Erythroblast (primary cell): ENCODE measurements at regions not wholly inside any gene's neighbourhood (a gene's known extent, or its start where the extent isn't known, plus 50 kb on each side); places are given as distances from the start of the nearest gene placed in this dataset.
"Not testable (repeated sequence)": the region's sequence is repeated elsewhere in the genome, so short reads cannot be mapped to it uniquely, and the experiment has no call there.

Source experiments
- DNase-seq, 2 experiments: peaks; one replicate each; lab custom pipeline; 2025; lab: John Stamatoyannopoulos, UW
- GATA1 ChIP-seq: IDR thresholded peaks from 2 replicates; pipeline ENCODE4 v1.6.1; 2011; ENCODE audit warnings: low read depth, mild to moderate bottlenecking, control low read depth, low read length, moderate library complexity
- POLR2A ChIP-seq: IDR thresholded peaks from 2 replicates; pipeline ENCODE4 v1.6.1; 2011; ENCODE audit warnings: mild to moderate bottlenecking, low read length

- DNase-seq, result no peak
- TF ChIP-seq GATA1, result no peak
- no peak for TF ChIP-seq POLR2A
Measured at GRCh38 chr1:194755241-194755994, 1569.0 kb upstream of the B3GALT2 start.

GRCh38 chr1:194738843-194739242, 1552.4 kb upstream of the B3GALT2 start:
- not testable (repeated sequence) for DNase-seq

- TF ChIP-seq POLR2A, result no peak
- no peak for TF ChIP-seq GATA1
- DNase-seq, result no peak
Measured at GRCh38 chr1:194734970-194735369, 1548.6 kb upstream of the B3GALT2 start.

GRCh38 chr1:194731025-194731424, 1544.6 kb upstream of the B3GALT2 start:
- no peak for TF ChIP-seq GATA1
- TF ChIP-seq POLR2A, result no peak
- no peak for DNase-seq

GRCh38 chr1:194730304-194730703, 1543.9 kb upstream of the B3GALT2 start:
- TF ChIP-seq GATA1 (no peak), POLR2A (no peak)
- DNase-seq, result no peak

- TF ChIP-seq POLR2A (no peak), GATA1 (no peak)
- no peak for DNase-seq
Measured at GRCh38 chr1:194723067-194723466, 1536.7 kb upstream of the B3GALT2 start.

GRCh38 chr1:194717941-194718340, 1531.5 kb upstream of the B3GALT2 start:
- DNase-seq, result no peak
- TF ChIP-seq POLR2A, result no peak
- TF ChIP-seq GATA1, result no peak

GRCh38 chr1:194717334-194717733, 1530.9 kb upstream of the B3GALT2 start:
- TF ChIP-seq POLR2A (no peak), GATA1 (no peak)
- no peak for DNase-seq

GRCh38 chr1:194710671-194711070, 1524.3 kb upstream of the B3GALT2 start:
- DNase-seq, result no peak
- no peak for TF ChIP-seq GATA1
- no peak for TF ChIP-seq POLR2A

GRCh38 chr1:194709439-194709838, 1523.0 kb upstream of the B3GALT2 start:
- no peak for DNase-seq

GRCh38 chr1:194707074-194707473, 1520.7 kb upstream of the B3GALT2 start:
- no peak for DNase-seq
- no peak for TF ChIP-seq POLR2A
- no peak for TF ChIP-seq GATA1

More at GRCh38 chr1:194709439-194709838, 1523.0 kb upstream of the B3GALT2 start:
- TF ChIP-seq GATA1, result no peak

GRCh38 chr1:194705123-194705854, 1518.9 kb upstream of the B3GALT2 start:
- TF ChIP-seq GATA1, result no peak
- TF ChIP-seq POLR2A, result no peak
- DNase-seq, result no peak

- TF ChIP-seq POLR2A, result no peak
- no peak for TF ChIP-seq GATA1
- peak in 1 of 2 experiments; percentile 2 for DNase-seq
Measured at GRCh38 chr1:194698908-194699318, 1512.5 kb upstream of the B3GALT2 start.

- no peak for TF ChIP-seq GATA1
- no peak for TF ChIP-seq POLR2A
- no peak for DNase-seq
Measured at GRCh38 chr1:194693244-194693643, 1506.8 kb upstream of the B3GALT2 start.

- no peak for DNase-seq
- TF ChIP-seq GATA1 (no peak), POLR2A (no peak)
Measured at GRCh38 chr1:194684636-194685035, 1498.2 kb upstream of the B3GALT2 start.
